ENCODE measurements at regions not wholly inside any gene's neighbourhood (a gene's known extent, or its start where the extent isn't known, plus 50 kb on each side); places are given as distances from the start of the nearest gene placed in this dataset.

- TF ChIP-seq, protein P1, sequence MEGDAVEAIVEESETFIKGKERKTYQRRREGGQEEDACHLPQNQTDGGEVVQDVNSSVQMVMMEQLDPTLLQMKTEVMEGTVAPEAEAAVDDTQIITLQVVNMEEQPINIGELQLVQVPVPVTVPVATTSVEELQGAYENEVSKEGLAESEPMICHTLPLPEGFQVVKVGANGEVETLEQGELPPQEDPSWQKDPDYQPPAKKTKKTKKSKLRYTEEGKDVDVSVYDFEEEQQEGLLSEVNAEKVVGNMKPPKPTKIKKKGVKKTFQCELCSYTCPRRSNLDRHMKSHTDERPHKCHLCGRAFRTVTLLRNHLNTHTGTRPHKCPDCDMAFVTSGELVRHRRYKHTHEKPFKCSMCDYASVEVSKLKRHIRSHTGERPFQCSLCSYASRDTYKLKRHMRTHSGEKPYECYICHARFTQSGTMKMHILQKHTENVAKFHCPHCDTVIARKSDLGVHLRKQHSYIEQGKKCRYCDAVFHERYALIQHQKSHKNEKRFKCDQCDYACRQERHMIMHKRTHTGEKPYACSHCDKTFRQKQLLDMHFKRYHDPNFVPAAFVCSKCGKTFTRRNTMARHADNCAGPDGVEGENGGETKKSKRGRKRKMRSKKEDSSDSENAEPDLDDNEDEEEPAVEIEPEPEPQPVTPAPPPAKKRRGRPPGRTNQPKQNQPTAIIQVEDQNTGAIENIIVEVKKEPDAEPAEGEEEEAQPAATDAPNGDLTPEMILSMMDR (IDR thresholded peaks at IDR 0.05): no peak
- no peak for TF ChIP-seq POLR2A (IDR thresholded peaks at IDR 0.05)
These were observed 184.8 kb downstream of the INHBB start for GRCh38 chr2:120530781-120531180.
